Small intestine (tissue), 7 donors: ENCODE measurements at regions not wholly inside any gene's neighbourhood (a gene's known extent, or its start where the extent isn't known, plus 50 kb on each side); places are given as distances from the start of the nearest gene placed in this dataset.
A peak's percentile ranks its signal among the peaks of the same experiment; 100 is the strongest.

ENCODE experiments used
- DNase-seq, 2 donors: peaks; one replicate each; pipeline versions ENCODE4 v3.0.0 to v3.0.0-alpha.2; 2013
- FAIRE-seq: peaks from 2 replicates; lab custom pipeline; 2012; peaks lifted over from hg19 to GRCh38; lab: Jason Lieb, UNC
- H3K27ac ChIP-seq, 3 donors: one replicate each; pipeline ENCODE4 v1.5.1; 2013; ENCODE audit warnings: low read length in 2 of 3, mild to moderate bottlenecking in 2 of 3, control low read depth in 1 of 3, inconsistent platforms in 1 of 3, low read depth in 1 of 3, moderate library complexity in 1 of 3
- H3K27me3 ChIP-seq, 3 donors: one replicate each; pipeline ENCODE4 v1.6.1; 2013; ENCODE audit warnings: low read length in 3 of 3, inconsistent platforms in 1 of 3; ENCODE audit not compliant: control insufficient read depth in 3 of 3, insufficient read depth in 3 of 3
- H3K36me3 ChIP-seq, 3 donors: one replicate each; pipeline ENCODE4 v1.6.1; 2013; ENCODE audit warnings: low read length in 3 of 3, inconsistent platforms in 1 of 3, low read depth in 1 of 3, mild to moderate bottlenecking in 1 of 3, moderate library complexity in 1 of 3; ENCODE audit not compliant: control insufficient read depth in 3 of 3, insufficient read depth in 2 of 3
- H3K4me1 ChIP-seq, 3 donors: one replicate each; pipeline ENCODE4 v1.6.1; 2013; ENCODE audit warnings: low read length in 2 of 3, inconsistent platforms in 1 of 3, low read depth in 1 of 3, mild to moderate bottlenecking in 1 of 3, moderate library complexity in 1 of 3; ENCODE audit not compliant: control insufficient read depth in 3 of 3, insufficient read depth in 2 of 3
- H3K4me3 ChIP-seq, 3 donors: one replicate each; pipeline ENCODE4 v1.5.1; 2013; ENCODE audit warnings: low read length in 3 of 3, control low read depth in 1 of 3, inconsistent platforms in 1 of 3, low read depth in 1 of 3, mild to moderate bottlenecking in 1 of 3, moderate library complexity in 1 of 3
- H3K9me3 ChIP-seq, 2 donors: one replicate each; pipeline ENCODE4 v1.6.1; 2013; ENCODE audit warnings: low read depth in 1 of 2, low read length in 1 of 2; ENCODE audit not compliant: control insufficient read depth in 2 of 2, insufficient read depth in 1 of 2
- WGBS, 3 donors: extraction: QIAGEN DNeasy Blood & Tissue Kit; methylation state at CpG; one replicate each; pipeline ENCODE4 v1.1.7; 2013; 5-methylcytosine and 5-hydroxymethylcytosine counted together
- donor health status: healthy with polysubstance abuse.
- donor health status: control.
- donor health status: control.
- donor health status: Bipolar disorder and iron deficiency.
- donor health status: healthy.

- FAIRE-seq (no peak), DNase-seq (no peak)
- H3K27me3 ChIP-seq, result no peaks in the 10 kb centered on the region
- 66 to 72% (median 69%) methylated on average over 7 of the region's 7 CpGs for WGBS, 3 donors
- H3K36me3 ChIP-seq, result no peaks in the 10 kb centered on the region
- no peak overlapping the region for H3K27ac ChIP-seq
- peaks cover 0 to 12% (median 0%) of the 10 kb centered on the region in 3 donors for H3K4me1 ChIP-seq
- no peak overlapping the region for H3K4me3 ChIP-seq
- H3K9me3 ChIP-seq, result no peaks in the 10 kb centered on the region
These were observed 166.1 kb upstream of the EEA1 start for GRCh38 chr12:93094988-93095737.

GRCh38 chr12:93097417-93097816 is 168.3 kb upstream of the EEA1 start:
- FAIRE-seq (no peak), DNase-seq (no peak)
- H3K36me3 ChIP-seq, result no peaks in the 10 kb centered on the region
- H3K27me3 ChIP-seq, result no peaks in the 10 kb centered on the region
- H3K4me3 ChIP-seq, result no peak overlapping the region
- no peak overlapping the region for H3K27ac ChIP-seq
- H3K4me1 ChIP-seq, result peaks cover 0 to 24% (median 0%) of the 10 kb centered on the region in 3 donors
- H3K9me3 ChIP-seq, result no peaks in the 10 kb centered on the region

GRCh38 chr12:93098077-93098476 is 169.0 kb upstream of the EEA1 start:
- WGBS, 3 donors, result 48 to 57% (median 53%) methylated on average over 2 of the region's 2 CpGs
- no peaks in the 10 kb centered on the region for H3K9me3 ChIP-seq
- H3K27ac ChIP-seq, result no peak overlapping the region
- DNase-seq (peak; percentile 69 to 71), FAIRE-seq (no peak)
- H3K27me3 ChIP-seq, result no peaks in the 10 kb centered on the region
- no peaks in the 10 kb centered on the region for H3K36me3 ChIP-seq
- peaks cover 0 to 28% (median 0%) of the 10 kb centered on the region in 3 donors for H3K4me1 ChIP-seq
- H3K4me3 ChIP-seq, result no peak overlapping the region

DNA sequence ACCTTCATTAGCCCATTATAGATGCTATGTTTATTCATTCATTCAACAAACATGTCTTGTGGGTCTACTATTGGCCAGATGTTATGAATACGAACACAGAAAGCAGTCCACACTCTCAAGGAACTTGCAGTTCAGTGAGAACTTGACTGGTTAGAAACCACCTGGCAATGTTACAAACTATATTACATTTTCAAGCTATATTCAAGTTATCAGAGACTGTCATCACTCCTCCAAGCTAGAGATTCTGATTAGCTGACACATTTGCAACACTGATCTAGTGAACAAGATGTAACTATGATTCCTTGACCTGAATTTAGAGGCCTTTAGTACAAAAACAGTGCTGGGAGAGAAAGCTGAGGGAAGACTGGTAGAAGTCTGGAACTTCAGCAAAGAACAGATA is 170.7 kb upstream of the EEA1 start:
- H3K4me1 ChIP-seq, result peaks cover 0 to 35% (median 0%) of the 10 kb centered on the region in 3 donors
- no peak for FAIRE-seq
- WGBS, 3 donors, result 78 to 94% (median 88%) methylated on average over 1 of the region's 1 CpG

DNA sequence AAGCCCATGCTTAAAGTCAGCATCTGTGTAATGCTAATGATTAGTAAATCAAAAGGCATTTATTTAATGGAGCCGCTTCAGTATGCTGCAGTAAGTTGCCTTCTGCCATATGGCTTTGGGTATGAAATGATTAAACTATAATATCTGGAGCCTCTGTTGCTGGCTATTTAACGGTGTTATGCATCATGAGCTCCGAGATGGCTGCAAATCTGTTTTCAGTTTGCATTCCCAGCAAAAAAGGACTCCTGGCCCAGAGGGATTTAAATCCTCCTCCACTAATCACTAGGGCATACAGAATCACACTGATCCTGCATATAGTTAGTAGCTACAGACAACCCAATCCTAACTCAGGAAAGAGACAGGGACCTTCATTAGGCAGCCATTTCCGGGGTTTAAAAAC is 171.5 kb upstream of the EEA1 start:
- 77 to 95% (median 90%) methylated on average over 4 of the region's 4 CpGs for WGBS, 3 donors
- no peak for FAIRE-seq
- Histone ChIP-seq H3K9me3 (no peaks in the 10 kb centered on the region), H3K27ac (no peak overlapping the region), H3K4me1 (peaks cover 0 to 33% (median 0%) of the 10 kb centered on the region in 3 donors), H3K27me3 (no peaks in the 10 kb centered on the region), H3K4me3 (no peak overlapping the region), H3K36me3 (no peaks in the 10 kb centered on the region)
- DNase-seq, result no peak

More for the DNA sequence above, 170.7 kb upstream of the EEA1 start:
- DNase-seq, result no peak
- H3K27me3 ChIP-seq, result no peaks in the 10 kb centered on the region
- H3K36me3 ChIP-seq, result no peaks in the 10 kb centered on the region
- H3K9me3 ChIP-seq, result no peaks in the 10 kb centered on the region
- no peak overlapping the region for H3K4me3 ChIP-seq
- no peak overlapping the region for H3K27ac ChIP-seq

- no peaks in the 10 kb centered on the region for H3K36me3 ChIP-seq
- FAIRE-seq (no peak), DNase-seq (no peak)
- 95 to 97% (median 95%) methylated on average over 4 of the region's 4 CpGs for WGBS, 3 donors
- H3K9me3 ChIP-seq, result no peaks in the 10 kb centered on the region
- H3K27ac ChIP-seq, result no peak overlapping the region
- H3K4me3 ChIP-seq, result no peak overlapping the region
- peaks cover 0 to 31% (median 0%) of the 10 kb centered on the region in 3 donors for H3K4me1 ChIP-seq
- no peaks in the 10 kb centered on the region for H3K27me3 ChIP-seq
These were observed 172.3 kb upstream of the EEA1 start for GRCh38 chr12:93101367-93101766.

GRCh38 chr12:93102312-93102711 is 173.2 kb upstream of the EEA1 start:
- Histone ChIP-seq H3K4me3 (no peak overlapping the region), H3K4me1 (peaks cover 0 to 30% (median 0%) of the 10 kb centered on the region in 3 donors), H3K9me3 (no peaks in the 10 kb centered on the region), H3K27me3 (no peaks in the 10 kb centered on the region), H3K36me3 (no peaks in the 10 kb centered on the region), H3K27ac (peak overlapping the region in 1 of 3 donors; percentile 48)
- FAIRE-seq, result no peak
- no peak for DNase-seq
- 40 to 67% (median 55%) methylated on average over 1 of the region's 1 CpG for WGBS, 3 donors

GRCh38 chr12:93102744-93103143 is 173.6 kb upstream of the EEA1 start:
- FAIRE-seq (no peak), DNase-seq (peak in 1 of 2 donors; percentile 70)
- Histone ChIP-seq H3K27ac (peak overlapping the region in 1 of 3 donors; percentile 48), H3K36me3 (no peaks in the 10 kb centered on the region), H3K4me1 (peaks cover 0 to 30% (median 0%) of the 10 kb centered on the region in 3 donors), H3K4me3 (no peak overlapping the region), H3K27me3 (no peaks in the 10 kb centered on the region), H3K9me3 (no peaks in the 10 kb centered on the region)
- WGBS, 3 donors, result 37 to 68% (median 62%) methylated on average over 2 of the region's 2 CpGs
